DOHH2 (cell line): ENCODE measurements at regions not wholly inside any gene's neighbourhood (a gene's known extent, or its start where the extent isn't known, plus 50 kb on each side); places are given as distances from the start of the nearest gene placed in this dataset.
A peak's percentile ranks its signal among the peaks of the same experiment; 100 is the strongest.

Source experiments
- H3F3A ChIP-seq: fragments of 200-600 bp; sonication (generic), shearing (Covaris generic); 2 replicates; pipeline ENCODE4 v1.6.0; 2016; ENCODE audit warnings: antibody characterized with exemption, mild to moderate bottlenecking; ENCODE audit not compliant: control insufficient read depth, insufficient read depth
- H3K27ac ChIP-seq: fragments of 200-600 bp; sonication (generic); 2 replicates; pipeline ENCODE4 v1.5.1; 2014; ENCODE audit warnings: low read depth, mild to moderate bottlenecking, low read length, moderate library complexity
- H3K27me3 ChIP-seq: fragments of 200-600 bp; sonication (generic); 2 replicates; pipeline ENCODE4 v1.6.1; 2014; ENCODE audit warnings: mild to moderate bottlenecking, low read length, mixed read lengths; ENCODE audit not compliant: control insufficient read depth
- H3K36me3 ChIP-seq: fragments of 200-600 bp; sonication (generic); 2 replicates; pipeline ENCODE4 v1.6.1; 2014; ENCODE audit warnings: mild to moderate bottlenecking, low read length, moderate library complexity, mixed read lengths; ENCODE audit not compliant: control insufficient read depth
- H3K4me1 ChIP-seq: fragments of 200-600 bp; sonication (generic); 2 replicates; pipeline ENCODE4 v1.6.1; 2014; ENCODE audit warnings: mild to moderate bottlenecking, low read length, mixed read lengths; ENCODE audit not compliant: control insufficient read depth
- H3K4me2 ChIP-seq: fragments of 200-600 bp; sonication (generic); 2 replicates; pipeline ENCODE4 v1.6.0; 2014; ENCODE audit warnings: mild to moderate bottlenecking, low read length, moderate library complexity
- H3K4me3 ChIP-seq: fragments of 200-600 bp; sonication (generic); 2 replicates; pipeline ENCODE4 v1.5.1; 2014; ENCODE audit warnings: mild to moderate bottlenecking, low read length, mixed read lengths
- H3K79me2 ChIP-seq: fragments of 200-600 bp; sonication (generic); 2 replicates; pipeline ENCODE4 v1.6.1; 2014; ENCODE audit warnings: mild to moderate bottlenecking, low read length, mixed read lengths; ENCODE audit not compliant: control insufficient read depth
- H3K9me2 ChIP-seq: fragments of 200-600 bp; sonication (generic); replicated peaks from 2 replicates; pipeline ENCODE4 v1.6.1; 2014; ENCODE audit warnings: mild to moderate bottlenecking, low read length, mixed read lengths; ENCODE audit not compliant: control insufficient read depth
- H3K9me3 ChIP-seq: fragments of 200-600 bp; sonication (generic); 2 replicates; pipeline ENCODE4 v1.6.1; 2014; ENCODE audit warnings: antibody characterized with exemption, low read length, mixed read lengths; ENCODE audit not compliant: control insufficient read depth, insufficient read depth
- H4K20me1 ChIP-seq: fragments of 200-600 bp; sonication (generic); 2 replicates; pipeline ENCODE4 v1.6.0; 2014; ENCODE audit warnings: low read depth, mild to moderate bottlenecking, antibody characterized with exemption, low read length, moderate library complexity; ENCODE audit not compliant: control insufficient read depth, insufficient read depth
- EZH2phosphoT487 ChIP-seq: fragments of 200-600 bp; sonication (generic); IDR thresholded peaks from 2 replicates; pipeline ENCODE4 v1.6.1; 2017; ENCODE audit warnings: borderline replicate concordance, mild to moderate bottlenecking, antibody characterized with exemption, low read length, moderate library complexity, mixed read lengths
- TF ChIP-seq, protein P1 (sequence below): fragments of 200-600 bp; sonication (generic); IDR thresholded peaks from one replicate; pipeline ENCODE4 v1.5.1; 2014; ENCODE audit warnings: antibody characterized with exemption, mild to moderate bottlenecking, low read depth, low read length; ENCODE audit not compliant: poor library complexity, severe bottlenecking

DNA sequence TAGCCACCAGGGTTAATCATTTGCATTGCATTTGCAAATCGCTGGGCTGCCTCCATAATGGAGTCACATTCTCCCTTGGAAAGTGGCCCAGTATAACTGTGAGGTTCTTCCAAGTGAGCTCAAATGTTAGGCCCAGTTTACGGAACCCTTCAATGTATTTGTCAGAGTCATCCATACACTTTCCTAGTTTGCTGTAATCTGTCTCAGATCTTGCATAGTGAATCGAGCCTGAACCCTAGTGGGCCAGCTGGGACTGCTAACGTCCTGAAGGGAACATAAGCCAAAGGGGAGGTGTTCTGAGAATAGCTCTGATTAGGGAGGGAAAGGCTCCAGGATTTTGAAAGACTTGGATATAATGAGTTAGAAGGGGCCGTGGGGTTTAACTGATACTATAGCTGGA lies 406.3 kb downstream of the SLC6A15 start:
- no peaks in the 10 kb centered on the region for H3K36me3 ChIP-seq
- no peaks in the 10 kb centered on the region for H3K9me2 ChIP-seq
- no peak overlapping the region for H3K4me2 ChIP-seq
- H3K4me1 ChIP-seq = no peaks in the 10 kb centered on the region
- no peaks in the 10 kb centered on the region for H3K27me3 ChIP-seq
- H3F3A ChIP-seq = no peaks in the 10 kb centered on the region
- H3K27ac ChIP-seq = no peak overlapping the region
- no peaks in the 10 kb centered on the region for H3K9me3 ChIP-seq
- no peaks in the 10 kb centered on the region for H3K79me2 ChIP-seq
- H4K20me1 ChIP-seq = no peaks in the 10 kb centered on the region
- TF ChIP-seq, protein P1, sequence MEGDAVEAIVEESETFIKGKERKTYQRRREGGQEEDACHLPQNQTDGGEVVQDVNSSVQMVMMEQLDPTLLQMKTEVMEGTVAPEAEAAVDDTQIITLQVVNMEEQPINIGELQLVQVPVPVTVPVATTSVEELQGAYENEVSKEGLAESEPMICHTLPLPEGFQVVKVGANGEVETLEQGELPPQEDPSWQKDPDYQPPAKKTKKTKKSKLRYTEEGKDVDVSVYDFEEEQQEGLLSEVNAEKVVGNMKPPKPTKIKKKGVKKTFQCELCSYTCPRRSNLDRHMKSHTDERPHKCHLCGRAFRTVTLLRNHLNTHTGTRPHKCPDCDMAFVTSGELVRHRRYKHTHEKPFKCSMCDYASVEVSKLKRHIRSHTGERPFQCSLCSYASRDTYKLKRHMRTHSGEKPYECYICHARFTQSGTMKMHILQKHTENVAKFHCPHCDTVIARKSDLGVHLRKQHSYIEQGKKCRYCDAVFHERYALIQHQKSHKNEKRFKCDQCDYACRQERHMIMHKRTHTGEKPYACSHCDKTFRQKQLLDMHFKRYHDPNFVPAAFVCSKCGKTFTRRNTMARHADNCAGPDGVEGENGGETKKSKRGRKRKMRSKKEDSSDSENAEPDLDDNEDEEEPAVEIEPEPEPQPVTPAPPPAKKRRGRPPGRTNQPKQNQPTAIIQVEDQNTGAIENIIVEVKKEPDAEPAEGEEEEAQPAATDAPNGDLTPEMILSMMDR = no peak
- TF ChIP-seq EZH2phosphoT487 = no peak
- H3K4me3 ChIP-seq = no peak overlapping the region

DNA sequence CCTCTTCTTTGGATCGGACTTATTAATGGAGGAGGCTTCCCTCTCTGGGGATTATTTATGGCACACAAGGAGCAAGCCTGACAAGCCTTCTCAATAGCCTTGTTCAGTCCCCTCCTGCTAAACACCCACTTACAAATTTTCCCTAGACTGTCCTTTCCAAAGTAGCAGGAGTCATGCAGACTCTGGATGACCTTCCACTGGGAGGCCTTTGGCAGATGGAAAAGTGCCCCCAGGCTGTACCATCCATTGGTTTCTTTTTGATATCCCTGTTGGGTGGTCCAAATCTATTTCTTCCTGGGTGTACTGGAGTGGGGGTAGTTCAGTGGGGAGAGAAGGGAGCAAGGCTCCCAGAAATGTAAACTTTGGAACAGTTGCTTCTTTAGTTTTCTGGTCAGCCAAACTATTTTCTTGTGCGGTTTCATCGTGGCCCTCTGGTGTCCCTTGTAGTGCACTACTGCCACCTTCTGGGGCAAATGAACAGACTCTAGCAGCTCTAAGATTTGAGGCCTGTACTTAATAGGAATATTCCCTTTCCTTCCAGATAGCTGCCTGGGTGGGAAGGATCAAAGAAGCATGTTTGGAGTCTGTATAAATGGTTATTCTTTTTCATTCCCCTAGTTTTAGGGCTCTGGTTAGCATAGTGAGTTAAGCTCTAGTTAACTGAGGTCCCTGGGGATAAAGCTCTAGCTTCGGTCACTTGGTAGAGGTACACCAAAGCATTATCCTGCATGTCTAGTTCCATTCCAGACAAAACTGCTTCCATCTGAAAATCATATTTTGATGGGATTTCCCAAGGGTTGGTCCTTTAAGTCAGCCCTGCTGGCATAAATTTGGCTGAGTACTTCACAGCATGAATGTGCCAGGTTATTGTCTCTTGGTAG lies 409.5 kb downstream of the SLC6A15 start:
- Histone ChIP-seq H3K4me2 (no peak overlapping the region), H3K36me3 (no peaks in the 10 kb centered on the region), H3K4me3 (no peak overlapping the region), H3K27ac (no peak overlapping the region), H3K9me2 (no peaks in the 10 kb centered on the region), H3K4me1 (no peaks in the 10 kb centered on the region), H4K20me1 (no peaks in the 10 kb centered on the region), H3K27me3 (no peaks in the 10 kb centered on the region), H3K9me3 (no peaks in the 10 kb centered on the region), H3K79me2 (no peaks in the 10 kb centered on the region), H3F3A (no peaks in the 10 kb centered on the region)
- TF ChIP-seq, protein P1 = peak; percentile 81
- no peak for TF ChIP-seq EZH2phosphoT487

DNA sequence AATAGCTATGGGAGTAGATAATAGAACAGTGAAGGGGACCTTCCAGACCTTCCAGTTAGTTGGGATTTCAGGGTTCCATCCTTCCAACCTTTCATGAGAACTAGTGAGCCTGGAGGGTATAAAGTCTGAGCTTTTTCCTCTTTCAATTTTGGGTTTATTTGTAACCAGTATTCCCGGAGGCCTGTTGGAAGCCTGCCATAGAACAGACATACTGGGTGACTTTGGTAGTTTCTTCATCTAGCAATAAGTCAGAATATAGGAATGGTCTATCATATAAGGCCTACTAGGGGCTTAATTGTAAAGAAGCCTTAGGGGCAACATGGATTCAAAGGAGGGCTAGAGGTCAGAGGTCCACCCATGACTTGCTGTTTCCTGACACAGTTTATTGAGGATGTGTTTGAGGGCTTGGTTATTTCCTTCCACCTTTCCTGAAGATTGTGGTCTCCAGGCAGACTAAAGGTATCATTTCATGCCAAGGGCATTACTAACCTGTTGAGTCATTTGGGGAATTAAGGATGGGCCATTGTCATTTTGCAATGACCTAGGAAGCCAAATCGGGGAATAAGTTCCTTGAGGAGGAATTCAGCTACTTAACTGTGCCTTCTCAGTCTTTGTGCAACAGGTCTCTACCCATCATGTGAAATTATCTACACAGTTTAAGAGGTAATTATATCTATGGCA lies 410.3 kb downstream of the SLC6A15 start:
- no peak overlapping the region for H3K27ac ChIP-seq

More for the DNA sequence above, 410.3 kb downstream of the SLC6A15 start:
- H3K9me2 ChIP-seq = no peaks in the 10 kb centered on the region
- TF ChIP-seq EZH2phosphoT487 = no peak
- TF ChIP-seq, protein P1 = no peak
- H3K9me3 ChIP-seq = no peaks in the 10 kb centered on the region
- H3K4me2 ChIP-seq = no peak overlapping the region
- no peaks in the 10 kb centered on the region for H4K20me1 ChIP-seq
- no peaks in the 10 kb centered on the region for H3K36me3 ChIP-seq
- no peaks in the 10 kb centered on the region for H3K27me3 ChIP-seq
- no peaks in the 10 kb centered on the region for H3F3A ChIP-seq
- H3K79me2 ChIP-seq = no peaks in the 10 kb centered on the region
- H3K4me1 ChIP-seq = no peaks in the 10 kb centered on the region
- no peak overlapping the region for H3K4me3 ChIP-seq
